Hepatocyte (in vitro differentiated cells): ENCODE measurements at regions not wholly inside any gene's neighbourhood (a gene's known extent, or its start where the extent isn't known, plus 50 kb on each side); places are given as distances from the start of the nearest gene placed in this dataset.

ENCODE experiments used
- EZH2 ChIP-seq: fragments of 200-600 bp; sonication (generic); IDR thresholded peaks from 2 replicates; pipeline ENCODE4 v1.6.1; 2016; ENCODE audit warnings: antibody characterized with exemption, mild to moderate bottlenecking, borderline replicate concordance
- EZH2phosphoT487 ChIP-seq: fragments of 200-600 bp; sonication (generic); IDR thresholded peaks from one replicate; pipeline ENCODE4 v1.6.1; 2018; ENCODE audit warnings: antibody characterized with exemption, mild to moderate bottlenecking, low read depth, moderate library complexity; ENCODE audit not compliant: unreplicated experiment, severe bottlenecking
- TF ChIP-seq, protein P1 (sequence below): fragments of 200-600 bp; sonication (generic); IDR thresholded peaks from 2 replicates; pipeline ENCODE4 v1.5.1; 2016; ENCODE audit warnings: antibody characterized with exemption, mild to moderate bottlenecking; ENCODE audit not compliant: poor library complexity

DNA sequence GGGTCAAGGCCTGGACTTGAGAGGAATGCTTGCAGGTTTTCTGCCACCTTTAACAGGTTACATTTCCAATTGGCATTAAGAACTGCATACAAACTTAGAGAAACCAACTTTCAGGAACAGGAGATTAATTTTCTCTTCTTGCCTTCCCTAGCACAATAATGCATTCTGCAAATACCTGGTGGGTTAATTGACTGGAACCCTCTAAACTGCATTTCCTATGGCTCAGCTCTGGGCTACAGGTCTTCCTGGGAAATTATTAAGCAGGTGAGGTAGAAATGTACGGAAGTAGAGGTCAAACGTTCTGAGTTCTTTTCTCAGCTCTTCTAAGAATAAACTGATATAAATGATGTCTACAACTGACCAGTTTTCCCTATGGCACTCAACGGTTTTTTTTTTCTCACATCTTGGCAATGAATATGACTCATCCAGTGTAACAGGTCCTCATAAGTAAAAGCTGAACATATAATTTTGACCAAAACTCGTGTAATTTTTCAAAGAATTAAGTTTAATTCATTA is 144.9 kb upstream of the PELI2 start:
- TF ChIP-seq, protein P1, sequence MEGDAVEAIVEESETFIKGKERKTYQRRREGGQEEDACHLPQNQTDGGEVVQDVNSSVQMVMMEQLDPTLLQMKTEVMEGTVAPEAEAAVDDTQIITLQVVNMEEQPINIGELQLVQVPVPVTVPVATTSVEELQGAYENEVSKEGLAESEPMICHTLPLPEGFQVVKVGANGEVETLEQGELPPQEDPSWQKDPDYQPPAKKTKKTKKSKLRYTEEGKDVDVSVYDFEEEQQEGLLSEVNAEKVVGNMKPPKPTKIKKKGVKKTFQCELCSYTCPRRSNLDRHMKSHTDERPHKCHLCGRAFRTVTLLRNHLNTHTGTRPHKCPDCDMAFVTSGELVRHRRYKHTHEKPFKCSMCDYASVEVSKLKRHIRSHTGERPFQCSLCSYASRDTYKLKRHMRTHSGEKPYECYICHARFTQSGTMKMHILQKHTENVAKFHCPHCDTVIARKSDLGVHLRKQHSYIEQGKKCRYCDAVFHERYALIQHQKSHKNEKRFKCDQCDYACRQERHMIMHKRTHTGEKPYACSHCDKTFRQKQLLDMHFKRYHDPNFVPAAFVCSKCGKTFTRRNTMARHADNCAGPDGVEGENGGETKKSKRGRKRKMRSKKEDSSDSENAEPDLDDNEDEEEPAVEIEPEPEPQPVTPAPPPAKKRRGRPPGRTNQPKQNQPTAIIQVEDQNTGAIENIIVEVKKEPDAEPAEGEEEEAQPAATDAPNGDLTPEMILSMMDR, result no peak
- TF ChIP-seq EZH2 (no peak), EZH2phosphoT487 (no peak)
